ENCODE measurements at regions not wholly inside any gene's neighbourhood (a gene's known extent, or its start where the extent isn't known, plus 50 kb on each side); places are given as distances from the start of the nearest gene placed in this dataset.

GRCh38 chr2:234686088-234686890 lies 189.4 kb upstream of the ARL4C start:
- TF ChIP-seq, protein P1, sequence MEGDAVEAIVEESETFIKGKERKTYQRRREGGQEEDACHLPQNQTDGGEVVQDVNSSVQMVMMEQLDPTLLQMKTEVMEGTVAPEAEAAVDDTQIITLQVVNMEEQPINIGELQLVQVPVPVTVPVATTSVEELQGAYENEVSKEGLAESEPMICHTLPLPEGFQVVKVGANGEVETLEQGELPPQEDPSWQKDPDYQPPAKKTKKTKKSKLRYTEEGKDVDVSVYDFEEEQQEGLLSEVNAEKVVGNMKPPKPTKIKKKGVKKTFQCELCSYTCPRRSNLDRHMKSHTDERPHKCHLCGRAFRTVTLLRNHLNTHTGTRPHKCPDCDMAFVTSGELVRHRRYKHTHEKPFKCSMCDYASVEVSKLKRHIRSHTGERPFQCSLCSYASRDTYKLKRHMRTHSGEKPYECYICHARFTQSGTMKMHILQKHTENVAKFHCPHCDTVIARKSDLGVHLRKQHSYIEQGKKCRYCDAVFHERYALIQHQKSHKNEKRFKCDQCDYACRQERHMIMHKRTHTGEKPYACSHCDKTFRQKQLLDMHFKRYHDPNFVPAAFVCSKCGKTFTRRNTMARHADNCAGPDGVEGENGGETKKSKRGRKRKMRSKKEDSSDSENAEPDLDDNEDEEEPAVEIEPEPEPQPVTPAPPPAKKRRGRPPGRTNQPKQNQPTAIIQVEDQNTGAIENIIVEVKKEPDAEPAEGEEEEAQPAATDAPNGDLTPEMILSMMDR (IDR thresholded peaks at IDR 0.05; ENCODE audit: low read length), result no peak
- no peak for TF ChIP-seq EZH2 (IDR thresholded peaks at IDR 0.05; ENCODE audit: borderline replicate concordance, low read length)

Measured in OCI-LY1 (cell line).